ENCODE measurements at regions not wholly inside any gene's neighbourhood (a gene's known extent, or its start where the extent isn't known, plus 50 kb on each side); places are given as distances from the start of the nearest gene placed in this dataset.

DNA sequence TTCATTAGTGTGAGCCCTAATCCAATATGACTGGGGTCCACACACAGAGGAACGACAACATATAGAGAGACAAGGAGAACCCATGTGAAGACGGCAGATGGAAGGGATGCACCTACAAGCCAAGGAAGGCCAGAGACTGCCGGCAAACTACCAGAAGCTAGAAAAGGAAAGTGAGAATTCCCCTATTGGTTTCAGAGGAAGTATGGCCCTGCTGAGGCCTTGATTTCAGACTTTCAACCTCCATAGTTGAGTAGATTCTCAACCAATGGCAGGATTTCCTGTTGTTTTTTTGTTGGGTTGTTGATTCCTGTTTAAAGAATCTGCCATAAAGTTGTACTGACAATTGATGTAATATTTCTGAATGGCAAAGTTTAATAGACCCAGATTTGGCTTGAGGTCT is 241.5 kb downstream of the SATB2 start:
- no peak overlapping the region for H3K4me3 ChIP-seq (ENCODE audit: low read length)
- no peak for DNase-seq (ENCODE audit: low read depth)
- no peak for TF ChIP-seq CTCF (conservative IDR thresholded peaks at IDR 0.05; ENCODE audit: low read depth, low read length)

DNA sequence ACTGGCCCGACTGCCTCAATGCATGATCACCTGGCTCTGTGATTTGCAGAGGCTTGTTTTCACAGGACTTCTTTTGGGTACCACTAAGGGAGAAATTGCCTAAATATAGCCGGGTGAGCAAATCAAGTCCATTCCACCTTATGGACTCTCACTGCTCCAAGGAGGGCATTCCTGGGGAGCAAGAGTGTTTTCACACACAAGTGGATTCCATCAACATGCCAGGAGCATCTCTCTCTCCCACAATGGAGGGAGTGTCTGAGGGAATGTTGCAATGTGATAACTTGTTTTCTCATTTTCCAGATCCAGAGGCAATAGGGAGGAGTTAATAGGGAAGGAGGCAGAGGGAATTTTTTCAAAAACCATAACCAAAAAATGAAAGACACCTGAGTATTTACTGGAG is 250.7 kb downstream of the SATB2 start:
- TF ChIP-seq CTCF (conservative IDR thresholded peaks at IDR 0.05; ENCODE audit: low read depth, low read length), result no peak
- DNase-seq (ENCODE audit: low read depth), result no peak
- no peak overlapping the region for H3K4me3 ChIP-seq (ENCODE audit: low read length)

DNA sequence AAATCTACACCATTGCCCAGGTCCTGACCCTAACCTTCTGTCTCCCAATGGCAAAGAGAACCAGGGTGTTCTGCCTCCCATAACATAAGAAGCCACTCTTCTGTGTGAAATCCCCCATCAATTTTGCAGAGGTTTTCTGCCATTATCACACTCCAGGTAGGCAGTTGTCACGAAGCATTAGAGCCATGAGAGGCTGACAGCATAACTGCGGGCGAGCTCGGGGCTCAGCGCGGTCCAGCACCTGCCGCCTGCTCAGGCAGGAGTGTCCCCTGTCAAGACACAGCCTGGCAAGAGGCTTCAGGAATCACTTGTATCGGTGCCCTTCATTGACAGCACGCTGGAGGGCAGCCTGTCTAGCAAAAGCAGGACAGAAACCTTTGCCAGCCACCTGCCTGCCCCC is 251.2 kb downstream of the SATB2 start:
- H3K4me3 ChIP-seq (ENCODE audit: low read length), result no peak overlapping the region
- no peak for DNase-seq (ENCODE audit: low read depth)
- no peak for TF ChIP-seq CTCF (conservative IDR thresholded peaks at IDR 0.05; ENCODE audit: low read depth, low read length)

- no peak for DNase-seq (ENCODE audit: low read depth)
- H3K4me3 ChIP-seq (ENCODE audit: low read length), result no peak overlapping the region
- no peak for TF ChIP-seq CTCF (conservative IDR thresholded peaks at IDR 0.05; ENCODE audit: low read depth, low read length)
Observed at GRCh38 chr2:199202964-199203363, 254.8 kb downstream of the SATB2 start.

- no peak for DNase-seq (ENCODE audit: low read depth)
- TF ChIP-seq CTCF (conservative IDR thresholded peaks at IDR 0.05; ENCODE audit: low read depth, low read length), result no peak
- H3K4me3 ChIP-seq (ENCODE audit: low read length), result no peak overlapping the region
Observed at GRCh38 chr2:199201539-199201938, 256.2 kb downstream of the SATB2 start.

DNA sequence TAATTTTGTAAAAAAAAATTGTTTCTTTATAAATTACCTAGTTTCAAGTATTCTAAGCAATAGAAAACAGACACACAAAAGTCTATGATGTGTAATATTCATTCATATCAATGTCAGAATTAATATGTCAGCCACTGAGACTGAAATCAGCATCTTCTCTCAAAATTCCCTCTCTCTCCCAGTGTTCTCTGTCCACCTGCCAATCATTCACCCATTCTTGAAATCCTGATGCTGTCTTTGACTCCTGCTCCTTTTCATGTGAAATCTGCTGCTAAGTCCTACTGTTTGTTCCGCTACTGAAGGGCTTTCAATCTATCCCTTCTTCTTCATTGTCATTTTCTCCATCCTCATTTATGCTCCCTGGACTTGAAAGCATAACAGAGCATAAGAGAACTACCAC is 257.9 kb downstream of the SATB2 start:
- TF ChIP-seq CTCF (conservative IDR thresholded peaks at IDR 0.05; ENCODE audit: low read depth, low read length), result no peak
- H3K4me3 ChIP-seq (ENCODE audit: low read length), result no peak overlapping the region
- DNase-seq (ENCODE audit: low read depth), result no peak

DNA sequence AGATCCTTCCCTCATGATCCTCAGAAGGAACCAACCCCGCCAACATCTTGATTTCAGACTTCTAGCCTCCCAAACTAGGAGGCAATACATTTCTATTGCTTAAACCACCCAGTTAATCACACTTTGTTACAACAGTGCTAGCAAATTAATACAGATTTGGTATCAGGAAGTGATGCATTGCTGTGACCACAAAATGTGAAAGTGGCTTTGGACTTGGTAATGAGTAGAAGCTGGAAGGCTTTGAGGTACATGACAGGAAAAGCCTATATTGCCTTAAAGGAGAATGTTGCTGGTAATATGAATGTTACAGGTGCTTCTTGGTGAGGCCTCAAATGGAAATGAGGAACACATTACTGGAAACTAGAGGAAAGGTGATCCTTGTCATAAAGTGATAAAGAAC is 260.3 kb downstream of the SATB2 start:
- DNase-seq (ENCODE audit: low read depth), result no peak
- TF ChIP-seq CTCF (conservative IDR thresholded peaks at IDR 0.05; ENCODE audit: low read depth, low read length), result no peak
- no peak overlapping the region for H3K4me3 ChIP-seq (ENCODE audit: low read length)

All from retinal pigment epithelial cell (primary cell).